Testis (tissue), 2 donors: ENCODE measurements at regions not wholly inside any gene's neighbourhood (a gene's known extent, or its start where the extent isn't known, plus 50 kb on each side); places are given as distances from the start of the nearest gene placed in this dataset.

Experiments used
- DNase-seq: peaks from one replicate; pipeline ENCODE4 v3.0.0-alpha.2; 2019
- H3K27ac ChIP-seq, 2 donors: fragments of 200-600 bp; sonication (generic); one replicate each; pipeline ENCODE4 v1.5.1; 2019
- H3K27me3 ChIP-seq: fragments of 200-600 bp; sonication (generic); one replicate; pipeline ENCODE4 v1.5.1; 2019
- H3K36me3 ChIP-seq: fragments of 200-600 bp; sonication (generic); one replicate; pipeline ENCODE4 v1.5.1; 2017; ENCODE audit warnings: low read depth; ENCODE audit errors: missing control alignments
- H3K4me1 ChIP-seq: fragments of 200-600 bp; sonication (generic); one replicate; pipeline ENCODE4 v1.5.1; 2019
- H3K4me3 ChIP-seq, 2 donors: fragments of 200-600 bp; sonication (generic); one replicate each; pipeline ENCODE4 v1.5.1; 2017 to 2019
- H3K9me3 ChIP-seq: fragments of 200-600 bp; sonication (generic); one replicate; pipeline ENCODE4 v1.5.1; 2017
- CTCF ChIP-seq, 3 experiments: fragments of 450-650 bp in 2 of 3; fragments of 200-600 bp in 1 of 3; sonication (generic) in 1 of 3; IDR thresholded peaks; one replicate each; pipeline ENCODE4 v1.5.1; 2016 to 2019; ENCODE audit warnings: antibody characterized with exemption in 3 of 3, mild to moderate bottlenecking in 2 of 3, moderate library complexity in 1 of 3
- POLR2A ChIP-seq: fragments of 450-650 bp; IDR thresholded peaks from one replicate; pipeline ENCODE4 v1.6.1; 2017; ENCODE audit warnings: antibody characterized with exemption, mild to moderate bottlenecking, moderate library complexity
- WGBS, 2 donors: methylation state at CpG; one replicate each; pipeline ENCODE4 v1.1.5; 2018; 5-methylcytosine and 5-hydroxymethylcytosine counted together
- intact Hi-C: fragments of 100-400 bp; cut with DNase I; formaldehyde crosslinking; loops from one replicate; pipeline ENCODE4 v1.15.1; 2023; ENCODE audit warnings: low total_unique reads

GRCh38 chr18:72452328-72452727, 91.8 kb downstream of the CBLN2 start:
- intact Hi-C loops = no loop called here
- DNase-seq = no peak
- 79 to 87% methylated on average over 6 of the region's 6 CpGs for WGBS, 2 donors
- TF ChIP-seq POLR2A = no peak
- TF ChIP-seq CTCF (IDR thresholded peaks at IDR 0.05) = no peak
- H3K4me3 ChIP-seq = no peak overlapping the region
- H3K27me3 ChIP-seq = no peaks in the 10 kb centered on the region
- no peaks in the 10 kb centered on the region for H3K4me1 ChIP-seq
- no peak overlapping the region for H3K27ac ChIP-seq
- H3K36me3 ChIP-seq = no peaks in the 10 kb centered on the region
- H3K9me3 ChIP-seq = no peaks in the 10 kb centered on the region

- TF ChIP-seq POLR2A = no peak
- TF ChIP-seq CTCF (IDR thresholded peaks at IDR 0.05) = no peak
- no peaks in the 10 kb centered on the region for H3K9me3 ChIP-seq
- intact Hi-C loops = no loop called here
- H3K36me3 ChIP-seq = no peaks in the 10 kb centered on the region
- H3K4me1 ChIP-seq = no peaks in the 10 kb centered on the region
- WGBS, 2 donors = 67 to 75% methylated on average over 4 of the region's 4 CpGs
- H3K27ac ChIP-seq = no peak overlapping the region
- no peak for DNase-seq
- no peak overlapping the region for H3K4me3 ChIP-seq
- H3K27me3 ChIP-seq = no peaks in the 10 kb centered on the region
Measured at GRCh38 chr18:72444798-72445155, 99.4 kb downstream of the CBLN2 start.

- Histone ChIP-seq H3K27ac (no peak overlapping the region), H3K27me3 (no peaks in the 10 kb centered on the region), H3K36me3 (no peaks in the 10 kb centered on the region), H3K9me3 (no peaks in the 10 kb centered on the region), H3K4me3 (no peak overlapping the region), H3K4me1 (no peaks in the 10 kb centered on the region)
- no peak for DNase-seq
- TF ChIP-seq POLR2A (no peak), CTCF (IDR thresholded peaks at IDR 0.05) (no peak)
- WGBS, 2 donors = 78% methylated on average over 7 of the region's 7 CpGs
- intact Hi-C loops = no loop called here
Measured at GRCh38 chr18:72444111-72444797, 99.9 kb downstream of the CBLN2 start.

GRCh38 chr18:72436401-72436800, 107.7 kb downstream of the CBLN2 start:
- H3K9me3 ChIP-seq = no peaks in the 10 kb centered on the region
- intact Hi-C loops = no loop called here
- H3K4me3 ChIP-seq = no peak overlapping the region
- no peaks in the 10 kb centered on the region for H3K36me3 ChIP-seq
- no peak overlapping the region for H3K27ac ChIP-seq
- H3K4me1 ChIP-seq = no peaks in the 10 kb centered on the region
- 56 to 65% methylated on average over 3 of the region's 3 CpGs for WGBS, 2 donors
- TF ChIP-seq POLR2A = no peak
- no peak for TF ChIP-seq CTCF (IDR thresholded peaks at IDR 0.05)
- no peaks in the 10 kb centered on the region for H3K27me3 ChIP-seq
- no peak for DNase-seq

- no peak for TF ChIP-seq POLR2A
- no peaks in the 10 kb centered on the region for H3K4me1 ChIP-seq
- 84 to 87% methylated on average over 5 of the region's 5 CpGs for WGBS, 2 donors
- no peak overlapping the region for H3K4me3 ChIP-seq
- H3K9me3 ChIP-seq = no peaks in the 10 kb centered on the region
- no peak overlapping the region for H3K27ac ChIP-seq
- no peaks in the 10 kb centered on the region for H3K36me3 ChIP-seq
- intact Hi-C loops = no loop called here
- no peak for DNase-seq
- H3K27me3 ChIP-seq = no peaks in the 10 kb centered on the region
Measured at GRCh38 chr18:72433756-72434155, 110.4 kb downstream of the CBLN2 start.
